ENCODE measurements at regions not wholly inside any gene's neighbourhood (a gene's known extent, or its start where the extent isn't known, plus 50 kb on each side); places are given as distances from the start of the nearest gene placed in this dataset.

- TF ChIP-seq POLR2A (IDR thresholded peaks at IDR 0.05; ENCODE audit: low read depth) (no peak), EP300 (IDR thresholded peaks at IDR 0.05) (no peak), POLR2AphosphoS5 (IDR thresholded peaks at IDR 0.05) (no peak)
- TF ChIP-seq, protein P1, sequence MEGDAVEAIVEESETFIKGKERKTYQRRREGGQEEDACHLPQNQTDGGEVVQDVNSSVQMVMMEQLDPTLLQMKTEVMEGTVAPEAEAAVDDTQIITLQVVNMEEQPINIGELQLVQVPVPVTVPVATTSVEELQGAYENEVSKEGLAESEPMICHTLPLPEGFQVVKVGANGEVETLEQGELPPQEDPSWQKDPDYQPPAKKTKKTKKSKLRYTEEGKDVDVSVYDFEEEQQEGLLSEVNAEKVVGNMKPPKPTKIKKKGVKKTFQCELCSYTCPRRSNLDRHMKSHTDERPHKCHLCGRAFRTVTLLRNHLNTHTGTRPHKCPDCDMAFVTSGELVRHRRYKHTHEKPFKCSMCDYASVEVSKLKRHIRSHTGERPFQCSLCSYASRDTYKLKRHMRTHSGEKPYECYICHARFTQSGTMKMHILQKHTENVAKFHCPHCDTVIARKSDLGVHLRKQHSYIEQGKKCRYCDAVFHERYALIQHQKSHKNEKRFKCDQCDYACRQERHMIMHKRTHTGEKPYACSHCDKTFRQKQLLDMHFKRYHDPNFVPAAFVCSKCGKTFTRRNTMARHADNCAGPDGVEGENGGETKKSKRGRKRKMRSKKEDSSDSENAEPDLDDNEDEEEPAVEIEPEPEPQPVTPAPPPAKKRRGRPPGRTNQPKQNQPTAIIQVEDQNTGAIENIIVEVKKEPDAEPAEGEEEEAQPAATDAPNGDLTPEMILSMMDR (IDR thresholded peaks at IDR 0.05) = no peak
These were observed 277.5 kb upstream of the C1orf174 start for GRCh38 chr1:4177425-4178150.
